ENCODE measurements at regions not wholly inside any gene's neighbourhood (a gene's known extent, or its start where the extent isn't known, plus 50 kb on each side); places are given as distances from the start of the nearest gene placed in this dataset.

DNA sequence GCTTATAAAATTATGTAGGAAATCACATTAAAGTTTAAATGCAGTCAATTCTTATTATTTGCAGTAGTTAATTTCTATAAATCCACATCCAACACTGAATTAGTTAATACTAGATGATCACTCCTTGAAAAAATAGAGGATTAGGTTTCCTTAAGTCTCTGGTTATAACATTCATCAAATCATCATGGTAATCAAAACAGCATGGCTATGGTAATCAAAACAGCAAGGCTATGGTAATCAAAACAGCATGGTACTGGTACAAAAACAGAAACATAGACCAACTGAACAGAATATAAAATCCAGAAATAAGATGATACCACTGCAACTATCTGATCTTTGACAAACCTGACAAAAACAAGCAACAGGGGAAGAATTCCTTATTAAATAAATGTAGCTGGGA is 814.6 kb upstream of the CCDC179 start:
- no peak for TF ChIP-seq CTCF (IDR thresholded peaks at IDR 0.05; ENCODE audit: low read depth, low read length)
- no peak for TF ChIP-seq EZH2phosphoT487 (IDR thresholded peaks at IDR 0.05; ENCODE audit: low read depth)
